Endothelial cell of umbilical vein (primary cell): ENCODE measurements at regions not wholly inside any gene's neighbourhood (a gene's known extent, or its start where the extent isn't known, plus 50 kb on each side); places are given as distances from the start of the nearest gene placed in this dataset.
A peak's percentile ranks its signal among the peaks of the same experiment; 100 is the strongest.

ENCODE experiments used
- BruUV-seq: library from RNA; stranded (reverse); fragments of 400-500 nt; replicated peaks from 2 replicates; lab custom pipeline; 2021; lab: Mats Ljungman, UMichigan
- CTCF ChIA-PET: fragments of 300-600, 350-600 bp; sonication (Branson Sonifier 250); formaldehyde crosslinking; loops from one replicate; lab custom pipeline; 2021; ENCODE audit warnings: antibody characterized with exemption, inconsistent platforms; lab: Charles Lee
- POLR2A ChIA-PET: fragments of 300-600, 350-600 bp; sonication (Branson Sonifier 250); formaldehyde crosslinking; loops from one replicate; lab custom pipeline; 2021; ENCODE audit warnings: antibody characterized with exemption, inconsistent platforms; lab: Charles Lee
- DNase-seq: peaks from one replicate; pipeline ENCODE4 v3.0.0-alpha.2; 2011; ENCODE audit warnings: low read depth, low spot score
- FAIRE-seq: peaks from 2 replicates; lab custom pipeline; 2011; peaks lifted over from hg19 to GRCh38; lab: Jason Lieb, UNC
- H2AFZ ChIP-seq: 2 replicates; pipeline ENCODE4 v1.6.0; 2012; ENCODE audit warnings: low read depth, low read length, control low read depth, inconsistent platforms
- H3K27ac ChIP-seq: 2 replicates; pipeline ENCODE4 v1.5.1; 2011; ENCODE audit warnings: low read depth, mild to moderate bottlenecking, control low read depth, low read length, moderate library complexity; ENCODE audit not compliant: insufficient read depth
- H3K27me3 ChIP-seq, 2 experiments: 2 replicates each; pipeline versions ENCODE4 v1.6.0 to v1.6.1; 2011; ENCODE audit warnings: low read length in 2 of 2, mixed read lengths in 1 of 2; ENCODE audit not compliant: control insufficient read depth in 2 of 2, insufficient read depth in 2 of 2
- H3K36me3 ChIP-seq, 2 experiments: 2 replicates in 1 of 2; 3 replicates in 1 of 2; pipeline ENCODE4 v1.5.1; 2011; ENCODE audit warnings: low read length in 2 of 2, mild to moderate bottlenecking in 1 of 2, moderate library complexity in 1 of 2; ENCODE audit not compliant: control insufficient read depth in 2 of 2, insufficient read depth in 2 of 2; ENCODE audit errors: extremely low read depth in 1 of 2
- H3K4me1 ChIP-seq: 3 replicates; pipeline ENCODE4 v1.5.1; 2011; ENCODE audit warnings: mild to moderate bottlenecking, low read length; ENCODE audit not compliant: control insufficient read depth, insufficient read depth; ENCODE audit errors: extremely low read depth
- H3K4me2 ChIP-seq: 2 replicates; pipeline ENCODE4 v1.6.1; 2011; ENCODE audit warnings: low read length, control low read depth, mixed read lengths; ENCODE audit not compliant: insufficient read depth
- H3K4me3 ChIP-seq, 3 experiments: fragments of 200-600 bp in 1 of 3; sonication (generic), shearing (Covaris generic) in 1 of 3; replicated peaks in 1 of 3; 2 replicates each; pipeline ENCODE4 v1.5.1; 2011 to 2016; ENCODE audit warnings: control low read depth in 3 of 3, low read length in 3 of 3, mild to moderate bottlenecking in 2 of 3, inconsistent platforms in 1 of 3, low read depth in 1 of 3, moderate library complexity in 1 of 3; ENCODE audit not compliant: insufficient read depth in 1 of 3
- H3K79me2 ChIP-seq: 2 replicates; pipeline ENCODE4 v1.6.0; 2012; ENCODE audit warnings: low read length, inconsistent platforms; ENCODE audit not compliant: control insufficient read depth, insufficient read depth
- H3K9ac ChIP-seq: replicated peaks from 2 replicates; pipeline ENCODE3; 2011; ENCODE audit warnings: low read length, control low read depth; ENCODE audit not compliant: insufficient read depth; ENCODE audit errors: extremely low read depth
- H3K9me1 ChIP-seq: replicated peaks from 3 replicates; pipeline ENCODE4 v1.6.0; 2011; ENCODE audit warnings: mild to moderate bottlenecking, low read length; ENCODE audit not compliant: control insufficient read depth, insufficient read depth; ENCODE audit errors: extremely low read depth
- H3K9me3 ChIP-seq: replicated peaks from 2 replicates; pipeline ENCODE4 v1.5.1; 2012; ENCODE audit warnings: low read length, inconsistent platforms; ENCODE audit not compliant: control insufficient read depth, insufficient read depth
- H4K20me1 ChIP-seq: replicated peaks from 2 replicates; pipeline ENCODE3; 2011; ENCODE audit warnings: mild to moderate bottlenecking, low read length; ENCODE audit not compliant: control insufficient read depth, insufficient read depth; ENCODE audit errors: extremely low read depth
- CTCF ChIP-seq, 2 donors: IDR thresholded peaks; 1 replicate in 1 of 2; 2 replicates in 1 of 2; pipeline ENCODE4 v1.5.1; 2011; ENCODE audit warnings: low read length in 2 of 2, mild to moderate bottlenecking in 2 of 2, moderate library complexity in 2 of 2, control low read depth in 1 of 2, inconsistent platforms in 1 of 2, low read depth in 1 of 2; ENCODE audit not compliant: insufficient read depth in 1 of 2; ENCODE audit errors: extremely low read depth in 1 of 2
- EZH2 ChIP-seq: IDR thresholded peaks from 2 replicates; pipeline ENCODE4 v1.6.1; 2012; ENCODE audit warnings: borderline replicate concordance, low read depth, mild to moderate bottlenecking, moderate library complexity, low read length, inconsistent platforms; ENCODE audit not compliant: severe bottlenecking
- FOS ChIP-seq: IDR thresholded peaks from 2 replicates; pipeline ENCODE4 v1.6.1; 2011; ENCODE audit warnings: mild to moderate bottlenecking, low read length, moderate library complexity, borderline replicate concordance; ENCODE audit not compliant: insufficient read depth
- GATA2 ChIP-seq: IDR thresholded peaks from 2 replicates; pipeline ENCODE4 v1.7.0; 2011; ENCODE audit warnings: low read depth, mild to moderate bottlenecking, moderate library complexity, mixed read lengths, low read length; ENCODE audit not compliant: insufficient read length, insufficient read depth
- JUN ChIP-seq: IDR thresholded peaks from 2 replicates; pipeline ENCODE4 v1.6.1; 2011; ENCODE audit warnings: borderline replicate concordance, low read depth; ENCODE audit not compliant: insufficient read length, insufficient read depth
- MAX ChIP-seq: IDR thresholded peaks from 2 replicates; pipeline ENCODE4 v1.6.1; 2011; ENCODE audit not compliant: insufficient read depth, insufficient read length
- MYC ChIP-seq: IDR thresholded peaks from one replicate; pipeline ENCODE4 v1.6.1; 2011; ENCODE audit warnings: mild to moderate bottlenecking, low read depth, low read length
- POLR2A ChIP-seq: IDR thresholded peaks from 2 replicates; pipeline ENCODE4 v1.6.1; 2012; ENCODE audit warnings: low read depth, mild to moderate bottlenecking, control low read depth, low read length
- POLR2AphosphoS5 ChIP-seq: IDR thresholded peaks from 2 replicates; pipeline ENCODE4 v1.6.1; 2012; ENCODE audit warnings: low read depth, mild to moderate bottlenecking, control low read depth, low read length, moderate library complexity; ENCODE audit not compliant: insufficient read depth
- dilution Hi-C: fragments of 300-500 bp; cut with MboI; formaldehyde crosslinking; loops from one replicate; pipeline ENCODE4 v1.15.0; 2019; ENCODE audit warnings: low sequenced_read_pairs; ENCODE audit not compliant: extremely low pct_ligation_motif_present
- intact Hi-C: fragments of 100-400 bp; cut with micrococcal nuclease; formaldehyde crosslinking; loops from one replicate; pipeline ENCODE4 v1.10.0; 2022

GRCh38 chr13:31072041-31072440, 89.7 kb downstream of the HSPH1 start:
- no peak overlapping the region for H3K9ac ChIP-seq
- no peaks in the 10 kb centered on the region for H3K79me2 ChIP-seq
- no peaks in the 10 kb centered on the region for H3K9me3 ChIP-seq
- no peak for FAIRE-seq
- BruUV-seq, result no TSS peak
- no peak overlapping the region for H3K27ac ChIP-seq
- H3K36me3 ChIP-seq, result no peaks in the 10 kb centered on the region
- TF ChIP-seq GATA2 (no peak), FOS (peak; percentile 12), EZH2 (no peak)
- dilution Hi-C loops (no loop called here), intact Hi-C loops (no loop called here)
- H3K4me1 ChIP-seq, result no peaks in the 10 kb centered on the region
- no peak overlapping the region for H3K4me3 ChIP-seq
- no peak overlapping the region for H3K4me2 ChIP-seq
- no peaks in the 10 kb centered on the region for H3K27me3 ChIP-seq
- no peaks in the 10 kb centered on the region for H3K9me1 ChIP-seq
- CTCF ChIA-PET, result no interaction called here
- POLR2A ChIA-PET, result no interaction called here
- H4K20me1 ChIP-seq, result no peaks in the 10 kb centered on the region
- no peak overlapping the region for H2AFZ ChIP-seq
- no peak for DNase-seq

- peaks cover 2% of the 10 kb centered on the region in 2 experiments for H3K27me3 ChIP-seq
- no peaks in the 10 kb centered on the region for H3K79me2 ChIP-seq
- H3K9me1 ChIP-seq, result no peaks in the 10 kb centered on the region
- H3K27ac ChIP-seq, result no peak overlapping the region
- no peaks in the 10 kb centered on the region for H4K20me1 ChIP-seq
- no peaks in the 10 kb centered on the region for H3K4me1 ChIP-seq
- dilution Hi-C loops, result no loop called here
- TF ChIP-seq FOS (no peak), JUN (no peak), POLR2A (no peak), MAX (no peak), EZH2 (no peak), MYC (no peak), GATA2 (no peak), CTCF (IDR thresholded peaks at IDR 0.05; ENCODE audit: extremely low read depth in 1 of 2, insufficient read depth in 1 of 2, low read depth in 1 of 2, low read length in 2 of 2) (no peak), POLR2AphosphoS5 (no peak)
- POLR2A ChIA-PET, result no interaction called here
- no peak overlapping the region for H3K9ac ChIP-seq
- H3K36me3 ChIP-seq, result no peaks in the 10 kb centered on the region
- CTCF ChIA-PET, result interaction anchor here (1.4 to 2.0 kb wide), 2 partner anchors 20 to 25 kb away, joined by 4 to 8 read pairs; no protein-coding TSS in a partner anchor
- no peak overlapping the region for H3K4me3 ChIP-seq
- no TSS peak for BruUV-seq
- H3K4me2 ChIP-seq, result no peak overlapping the region
- no peak for FAIRE-seq
- no peak overlapping the region for H2AFZ ChIP-seq
- no peak for DNase-seq
- H3K9me3 ChIP-seq, result no peaks in the 10 kb centered on the region
- intact Hi-C loops, result no loop called here
Observed at GRCh38 chr13:31069808-31070534, 91.7 kb downstream of the HSPH1 start.
